ENCODE measurements at regions not wholly inside any gene's neighbourhood (a gene's known extent, or its start where the extent isn't known, plus 50 kb on each side); places are given as distances from the start of the nearest gene placed in this dataset.

- Histone ChIP-seq H3K27me3 (no peaks in the 10 kb centered on the region), H3K36me3 (no peaks in the 10 kb centered on the region), H3K4me3 (no peak overlapping the region), H3K27ac (no peak overlapping the region), H3K9me3 (peaks cover 0 to 35% (median 6%) of the 10 kb centered on the region in 12 donors), H3K4me1 (no peaks in the 10 kb centered on the region)
- DNase-seq, result no peak
- 66 to 89% (median 78%) methylated on average over 5 of the region's 5 CpGs for WGBS, 4 donors
- no peak for TF ChIP-seq CTCF (IDR thresholded peaks at IDR 0.05)
- TF ChIP-seq POLR2A (IDR thresholded peaks at IDR 0.05), result no peak
- intact Hi-C loops (cut with DNase I), result no loop called here
- no peak for ATAC-seq
These were observed 235.2 kb upstream of the VEPH1 start for GRCh38 chr3:157738441-157738840.

- TF ChIP-seq CTCF (IDR thresholded peaks at IDR 0.05), result no peak
- Histone ChIP-seq H3K27ac (no peak overlapping the region), H3K4me3 (no peak overlapping the region), H3K36me3 (no peaks in the 10 kb centered on the region), H3K4me1 (no peaks in the 10 kb centered on the region), H3K9me3 (peaks cover 0 to 34% (median 7%) of the 10 kb centered on the region in 12 donors), H3K27me3 (no peaks in the 10 kb centered on the region)
- no peak for DNase-seq
- intact Hi-C loops (cut with DNase I), result no loop called here
- ATAC-seq, result no peak
- 25 to 33% (median 31%) methylated on average over 4 of the region's 4 CpGs for WGBS, 4 donors
These were observed 215.6 kb upstream of the VEPH1 start for GRCh38 chr3:157718800-157719199.

GRCh38 chr3:157713101-157713500, 209.9 kb upstream of the VEPH1 start:
- H3K27me3 ChIP-seq, result no peaks in the 10 kb centered on the region
- TF ChIP-seq POLR2A (IDR thresholded peaks at IDR 0.05) (no peak), CTCF (IDR thresholded peaks at IDR 0.05) (no peak)
- intact Hi-C loops (cut with DNase I), result no loop called here
- no peaks in the 10 kb centered on the region for H3K4me1 ChIP-seq
- DNase-seq (no peak), ATAC-seq (no peak)
- no peaks in the 10 kb centered on the region for H3K36me3 ChIP-seq
- no peak overlapping the region for H3K4me3 ChIP-seq
- peaks cover 0 to 15% (median 1%) of the 10 kb centered on the region in 12 donors for H3K9me3 ChIP-seq
- no peak overlapping the region for H3K27ac ChIP-seq

- peaks cover 0 to 7% (median 0%) of the 10 kb centered on the region in 12 donors for H3K9me3 ChIP-seq
- 23 to 48% (median 36%) methylated on average over 2 of the region's 2 CpGs for WGBS, 4 donors
- no peaks in the 10 kb centered on the region for H3K36me3 ChIP-seq
- H3K27ac ChIP-seq, result no peak overlapping the region
- no peaks in the 10 kb centered on the region for H3K4me1 ChIP-seq
- H3K4me3 ChIP-seq, result no peak overlapping the region
- intact Hi-C loops (cut with DNase I), result no loop called here
- ATAC-seq (no peak), DNase-seq (no peak)
- peaks cover 0 to under 1% (median 0%) of the 10 kb centered on the region in 9 donors for H3K27me3 ChIP-seq
- TF ChIP-seq CTCF (IDR thresholded peaks at IDR 0.05) (no peak), POLR2A (IDR thresholded peaks at IDR 0.05) (no peak)
These were observed 202.0 kb upstream of the VEPH1 start for GRCh38 chr3:157705258-157705657.
